IMR-90 (cell line): ENCODE measurements at regions not wholly inside any gene's neighbourhood (a gene's known extent, or its start where the extent isn't known, plus 50 kb on each side); places are given as distances from the start of the nearest gene placed in this dataset.
"Not testable (repeated sequence)": the region's sequence is repeated elsewhere in the genome, so short reads cannot be mapped to it uniquely, and the experiment has no call there.

Source experiments
- ATAC-seq: fragments of 200-7000 bp; cut with Tn5 transposase; 2 replicates; pipeline ENCODE4 v1.9.1; 2020; ENCODE audit warnings: low read depth, mild to moderate bottlenecking, moderate library complexity
- BruUV-seq: library from RNA; stranded (reverse); fragments of 400-500 nt; replicated peaks from 2 replicates; lab custom pipeline; 2021; lab: Mats Ljungman, UMichigan
- CTCF ChIA-PET: fragments of 300-600 bp; formaldehyde crosslinking; extraction: SDS; loops from one replicate; lab custom pipeline; 2021; ENCODE audit warnings: antibody characterized with exemption; lab: Yijun Ruan, JAX
- POLR2A ChIA-PET: fragments of 300-600 bp; sonication (Branson Sonifier 250); formaldehyde crosslinking; loops from one replicate; lab custom pipeline; 2022; ENCODE audit warnings: antibody characterized with exemption; ENCODE audit not compliant: unreplicated experiment; lab: Charles Lee
- DNase-seq: peaks from one replicate; pipeline ENCODE4 v3.0.0; 2013
- H2AFZ ChIP-seq: replicated peaks from 2 replicates; pipeline ENCODE3; 2013; ENCODE audit warnings: low read length, mild to moderate bottlenecking; ENCODE audit not compliant: poor library complexity
- H2AK5ac ChIP-seq: 2 replicates; pipeline ENCODE4 v1.6.1; 2013; ENCODE audit warnings: low read depth, low read length, inconsistent platforms
- H2AK9ac ChIP-seq: replicated peaks from 2 replicates; pipeline ENCODE3; 2013; ENCODE audit warnings: mild to moderate bottlenecking, low read depth, low read length, moderate library complexity; ENCODE audit not compliant: poor library complexity
- H2BK120ac ChIP-seq: 2 replicates; pipeline ENCODE4 v1.6.1; 2013; ENCODE audit warnings: low read depth, low read length, inconsistent platforms
- H2BK15ac ChIP-seq: 3 replicates; pipeline ENCODE4 v1.6.1; 2013; ENCODE audit warnings: low read depth, low read length, inconsistent platforms
- H2BK20ac ChIP-seq: 2 replicates; pipeline ENCODE4 v1.6.1; 2013; ENCODE audit warnings: low read depth, mild to moderate bottlenecking, inconsistent platforms, low read length, moderate library complexity
- H2BK5ac ChIP-seq: 2 replicates; pipeline ENCODE4 v1.6.1; 2013; ENCODE audit warnings: mild to moderate bottlenecking, low read depth, low read length, inconsistent platforms; ENCODE audit not compliant: poor library complexity, severe bottlenecking
- H3K14ac ChIP-seq: replicated peaks from 2 replicates; pipeline ENCODE4 v1.6.1; 2013; ENCODE audit warnings: low read depth, low read length, inconsistent platforms
- H3K18ac ChIP-seq: 2 replicates; pipeline ENCODE4 v1.6.1; 2013; ENCODE audit warnings: low read depth, low read length, control low read depth
- H3K23ac ChIP-seq: 2 replicates; pipeline ENCODE4 v1.6.1; 2013; ENCODE audit warnings: low read depth, low read length, inconsistent platforms
- H3K27ac ChIP-seq: 2 replicates; pipeline ENCODE4 v1.5.1; 2013; ENCODE audit warnings: mild to moderate bottlenecking, control low read depth, low read length; ENCODE audit not compliant: insufficient read depth
- H3K27me3 ChIP-seq: 2 replicates; pipeline ENCODE4 v1.6.1; 2013; ENCODE audit warnings: low read length; ENCODE audit not compliant: control insufficient read depth, insufficient read depth
- H3K36me3 ChIP-seq: 2 replicates; pipeline ENCODE4 v1.6.1; 2013; ENCODE audit warnings: low read length, mixed read lengths; ENCODE audit not compliant: control insufficient read depth, insufficient read depth
- H3K4ac ChIP-seq: 2 replicates; pipeline ENCODE4 v1.6.1; 2013; ENCODE audit warnings: low read depth, low read length, inconsistent platforms
- H3K4me1 ChIP-seq: 2 replicates; pipeline ENCODE4 v1.6.1; 2013; ENCODE audit warnings: low read length, mixed read lengths; ENCODE audit not compliant: control insufficient read depth, insufficient read depth
- H3K4me2 ChIP-seq: 2 replicates; pipeline ENCODE4 v1.6.1; 2013; ENCODE audit warnings: low read depth, mild to moderate bottlenecking, control low read depth, low read length, moderate library complexity
- H3K4me3 ChIP-seq: 2 replicates; pipeline ENCODE4 v1.5.1; 2013; ENCODE audit warnings: low read depth, mild to moderate bottlenecking, control low read depth, low read length, moderate library complexity; ENCODE audit not compliant: insufficient read depth
- H3K56ac ChIP-seq: 2 replicates; pipeline ENCODE4 v1.6.1; 2013; ENCODE audit warnings: low read length, inconsistent platforms; ENCODE audit not compliant: insufficient read depth; ENCODE audit errors: extremely low read depth
- H3K79me1 ChIP-seq, 2 experiments: 2 replicates each; pipeline ENCODE4 v1.6.1; 2013; ENCODE audit warnings: low read length in 2 of 2, inconsistent platforms in 1 of 2, low read depth in 1 of 2
- H3K9ac ChIP-seq: 2 replicates; pipeline ENCODE4 v1.6.1; 2013; ENCODE audit warnings: low read depth, low read length, control low read depth
- H3K9me1 ChIP-seq: 2 replicates; pipeline ENCODE4 v1.6.1; 2013; ENCODE audit warnings: low read length, inconsistent platforms; ENCODE audit not compliant: insufficient read depth
- H3K9me3 ChIP-seq: 2 replicates; pipeline ENCODE4 v1.6.1; 2013; ENCODE audit warnings: low read length; ENCODE audit not compliant: control insufficient read depth, insufficient read depth
- H4K20me1 ChIP-seq: 2 replicates; pipeline ENCODE4 v1.6.1; 2013; ENCODE audit warnings: low read length, inconsistent platforms; ENCODE audit not compliant: insufficient read depth
- H4K5ac ChIP-seq: 2 replicates; pipeline ENCODE4 v1.6.1; 2013; ENCODE audit warnings: mild to moderate bottlenecking, low read depth, low read length, control low read depth
- H4K8ac ChIP-seq, 2 experiments: 2 replicates each; pipeline ENCODE4 v1.6.1; 2013; ENCODE audit warnings: low read depth in 2 of 2, low read length in 2 of 2, control low read depth in 1 of 2, inconsistent platforms in 1 of 2
- H4K91ac ChIP-seq: 2 replicates; pipeline ENCODE4 v1.6.1; 2013; ENCODE audit warnings: low read depth, low read length, inconsistent platforms; ENCODE audit not compliant: insufficient read depth
- WGBS, 2 experiments: methylation state at CpG; one replicate each; pipeline versions ENCODE4 v1.1.5 to v1.1.7; 2013; ENCODE audit warnings: missing lambda C conversion rate in 2 of 2; ENCODE audit not compliant: insufficient read length in 1 of 2; ENCODE audit errors: extremely low coverage in 2 of 2; 5-methylcytosine and 5-hydroxymethylcytosine counted together
- dilution Hi-C: fragments of 300-500 bp; cut with HindIII; formaldehyde crosslinking; loops from one replicate; pipeline ENCODE4 v1.14.3; 2018; ENCODE audit warnings: low sequenced_read_pairs; ENCODE audit not compliant: unreplicated experiment
- in situ Hi-C: fragments of 300-500 bp; cut with MboI; formaldehyde crosslinking; loops from 3 replicates; pipeline ENCODE4 v1.14.3; 2019; ENCODE audit warnings: low sequenced_read_pairs, inconsistent platforms, mixed read lengths
- intact Hi-C: fragments of 100-400 bp; cut with micrococcal nuclease; formaldehyde crosslinking; loops from 2 replicates; pipeline ENCODE4 v1.10.0; 2022

DNA sequence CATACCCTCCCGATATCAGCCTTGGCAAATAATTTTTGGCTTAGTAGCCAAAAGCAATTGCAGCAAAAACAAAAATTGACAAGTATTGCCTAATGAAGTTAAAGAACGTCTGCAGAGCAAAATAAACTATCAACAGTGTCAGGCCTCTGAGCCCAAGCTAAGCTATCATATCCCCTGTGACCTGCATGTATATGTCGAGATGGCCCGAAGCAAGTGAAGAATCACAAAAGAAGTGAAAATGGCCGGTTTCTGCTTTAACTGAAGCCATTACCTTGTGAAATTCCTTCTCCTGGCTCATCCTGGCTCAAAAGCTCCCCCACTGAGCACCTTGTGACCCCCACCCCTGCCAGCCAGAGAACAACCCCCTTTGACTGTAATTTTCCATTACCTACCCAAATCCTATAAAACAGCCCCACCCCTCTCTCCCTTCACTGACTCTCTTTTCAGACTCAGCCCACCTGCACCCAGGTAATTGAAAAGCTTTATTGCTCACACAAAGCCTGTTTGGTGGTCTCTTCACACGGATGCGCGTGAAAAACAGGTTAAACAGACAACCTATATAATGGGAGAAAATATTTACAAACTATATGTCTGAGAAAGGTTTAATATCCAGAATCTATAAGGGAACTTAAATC is 466.3 kb downstream of the PYDC2 start:
- in situ Hi-C loops, H3K23ac ChIP-seq, H2AFZ ChIP-seq, BruUV-seq, H2BK20ac ChIP-seq, H3K18ac ChIP-seq, ATAC-seq, H3K4me1 ChIP-seq, H3K4me3 ChIP-seq, H3K79me1 ChIP-seq, H2BK120ac ChIP-seq, H4K8ac ChIP-seq, H3K9me1 ChIP-seq, H4K20me1 ChIP-seq, H3K9ac ChIP-seq, H2BK15ac ChIP-seq, H3K4ac ChIP-seq, H3K4me2 ChIP-seq, H3K14ac ChIP-seq, H2AK9ac ChIP-seq, H3K27me3 ChIP-seq, H3K56ac ChIP-seq, H4K5ac ChIP-seq, H2AK5ac ChIP-seq, dilution Hi-C loops, POLR2A ChIA-PET, CTCF ChIA-PET, H2BK5ac ChIP-seq, DNase-seq, H3K36me3 ChIP-seq, H4K91ac ChIP-seq, H3K27ac ChIP-seq, H3K9me3 ChIP-seq, intact Hi-C loops: not testable (repeated sequence)
- WGBS, 2 experiments, result 42% methylated on average over 3 of the region's 8 CpGs; no CpG with 5 or more reads in 1 of the 2 experiments

DNA sequence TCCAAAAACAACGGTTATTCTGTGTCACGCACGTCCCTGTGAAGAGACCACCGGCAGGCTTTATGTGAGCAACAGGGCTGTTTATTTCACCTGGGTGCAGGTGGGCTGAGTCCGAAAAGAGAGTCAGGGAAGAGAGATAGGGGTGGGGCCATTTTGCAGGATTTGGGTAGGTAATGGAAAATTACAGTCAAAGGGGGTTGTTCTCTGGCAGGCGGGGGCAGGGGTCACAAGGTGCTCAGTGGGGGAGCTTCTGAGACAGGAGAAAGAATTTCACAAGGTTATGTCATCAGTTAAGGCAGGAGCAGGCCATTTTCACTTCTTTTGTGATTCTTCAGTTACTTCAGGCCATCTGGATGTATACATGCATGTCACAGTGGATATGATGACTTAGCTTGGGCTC is 467.0 kb downstream of the PYDC2 start:
- H2AK9ac ChIP-seq, H2BK5ac ChIP-seq, H3K18ac ChIP-seq, H4K91ac ChIP-seq, H2BK120ac ChIP-seq, H3K4me2 ChIP-seq, H3K9me1 ChIP-seq, H4K8ac ChIP-seq, H3K4me1 ChIP-seq, dilution Hi-C loops, H3K27me3 ChIP-seq, ATAC-seq, CTCF ChIA-PET, H3K23ac ChIP-seq, H3K79me1 ChIP-seq, H3K36me3 ChIP-seq, BruUV-seq, H3K14ac ChIP-seq, H3K27ac ChIP-seq, H2AFZ ChIP-seq, H3K4ac ChIP-seq, POLR2A ChIA-PET, H2BK15ac ChIP-seq, DNase-seq, H4K20me1 ChIP-seq, H3K56ac ChIP-seq, H2BK20ac ChIP-seq, in situ Hi-C loops, H3K9me3 ChIP-seq, H3K4me3 ChIP-seq, H4K5ac ChIP-seq, H2AK5ac ChIP-seq, H3K9ac ChIP-seq, intact Hi-C loops: not testable (repeated sequence)
- WGBS, 2 experiments, result 65% methylated on average over 4 of the region's 6 CpGs; no CpG with 5 or more reads in 1 of the 2 experiments
